Neural progenitor cell (in vitro differentiated cells): ENCODE measurements at regions not wholly inside any gene's neighbourhood (a gene's known extent, or its start where the extent isn't known, plus 50 kb on each side); places are given as distances from the start of the nearest gene placed in this dataset.

Experiments used
- DNase-seq: peaks from one replicate; pipeline ENCODE4 v3.0.0-alpha.2; 2016; ENCODE audit warnings: low spot score
- H2AFZ ChIP-seq: fragments of 200-600 bp; sonication (generic); replicated peaks from 2 replicates; pipeline ENCODE4 v1.6.1; 2016; ENCODE audit warnings: antibody characterized with exemption
- H3F3A ChIP-seq: fragments of 200-600 bp; sonication (generic); 2 replicates; pipeline ENCODE4 v1.6.1; 2016; ENCODE audit warnings: antibody characterized with exemption, low read depth
- H3K27ac ChIP-seq: fragments of 200-600 bp; sonication (generic); 2 replicates; pipeline ENCODE4 v1.5.1; 2016; ENCODE audit warnings: mild to moderate bottlenecking
- H3K27me3 ChIP-seq: fragments of 200-600 bp; sonication (generic); 2 replicates; pipeline ENCODE4 v1.6.1; 2016; ENCODE audit warnings: mild to moderate bottlenecking, moderate library complexity
- H3K36me3 ChIP-seq: fragments of 200-600 bp; sonication (generic); 2 replicates; pipeline ENCODE4 v1.5.1; 2016
- H3K4me1 ChIP-seq: fragments of 200-600 bp; sonication (generic); 2 replicates; pipeline ENCODE4 v1.6.1; 2016; ENCODE audit warnings: mixed run types
- H3K4me2 ChIP-seq: fragments of 200-600 bp; sonication (generic); 2 replicates; pipeline ENCODE4 v1.6.1; 2016
- H3K4me3 ChIP-seq: fragments of 200-600 bp; sonication (generic); 2 replicates; pipeline ENCODE4 v1.5.1; 2016
- H3K79me2 ChIP-seq: fragments of 200-600 bp; sonication (generic); 2 replicates; pipeline ENCODE4 v1.6.1; 2016; ENCODE audit warnings: low read depth
- H3K9ac ChIP-seq: fragments of 200-600 bp; sonication (generic); 2 replicates; pipeline ENCODE4 v1.6.1; 2016
- H3K9me3 ChIP-seq: fragments of 200-600 bp; sonication (generic); 2 replicates; pipeline ENCODE4 v1.5.1; 2016; ENCODE audit warnings: low read depth
- H4K20me1 ChIP-seq: fragments of 200-600 bp; sonication (generic); 2 replicates; pipeline ENCODE4 v1.6.1; 2016; ENCODE audit warnings: low read depth
- H3K27ac Mint-ChIP-seq: 3 replicates; pipeline ENCODE4 v1.8.0; 2021; ENCODE audit warnings: mixed read lengths
- H3K27me3 Mint-ChIP-seq: 2 replicates; pipeline ENCODE4 v1.8.0; 2022; ENCODE audit warnings: low read depth, mild to moderate bottlenecking, inconsistent platforms, moderate library complexity, mixed read lengths; ENCODE audit not compliant: insufficient read depth
- H3K36me3 Mint-ChIP-seq: 3 replicates; pipeline ENCODE4 v1.8.0; 2021; ENCODE audit warnings: mixed read lengths
- H3K4me1 Mint-ChIP-seq: 3 replicates; pipeline ENCODE4 v1.8.0; 2021; ENCODE audit warnings: mixed read lengths
- H3K4me3 Mint-ChIP-seq: 3 replicates; pipeline ENCODE4 v1.8.0; 2021; ENCODE audit warnings: mild to moderate bottlenecking, moderate library complexity, mixed read lengths
- H3K9me3 Mint-ChIP-seq: 3 replicates; pipeline ENCODE4 v1.8.0; 2020; ENCODE audit warnings: mixed read lengths
- EZH2 ChIP-seq: fragments of 200-600 bp; sonication (generic); IDR thresholded peaks from 2 replicates; pipeline ENCODE4 v1.6.1; 2017; ENCODE audit warnings: antibody characterized with exemption, mild to moderate bottlenecking, moderate library complexity
- EZH2phosphoT487 ChIP-seq: fragments of 200-600 bp; sonication (generic); IDR thresholded peaks from 2 replicates; pipeline ENCODE4 v1.6.1; 2017; ENCODE audit warnings: antibody characterized with exemption
- TF ChIP-seq, protein P1 (sequence below): fragments of 200-600 bp; sonication (generic); IDR thresholded peaks from 2 replicates; pipeline ENCODE4 v1.5.1; 2017; ENCODE audit warnings: antibody characterized with exemption, mild to moderate bottlenecking

GRCh38 chr15:97087006-97087741, 756.7 kb downstream of the NR2F2 start:
- Histone ChIP-seq H3K4me2 (no peak overlapping the region), H3K9me3 (no peaks in the 10 kb centered on the region), H3K9ac (no peak overlapping the region), H3K36me3 (no peaks in the 10 kb centered on the region), H3K4me3 (no peak overlapping the region), H3K4me1 (peaks cover 4% of the 10 kb centered on the region), H3F3A (no peaks in the 10 kb centered on the region), H3K27me3 (no peaks in the 10 kb centered on the region), H3K27ac (no peak overlapping the region), H2AFZ (no peak overlapping the region), H4K20me1 (no peaks in the 10 kb centered on the region), H3K79me2 (no peaks in the 10 kb centered on the region)
- peaks cover 2% of the 10 kb centered on the region for H3K27me3 Mint-ChIP-seq
- no peak overlapping the region for H3K4me3 Mint-ChIP-seq
- H3K4me1 Mint-ChIP-seq: peaks cover 41% of the 10 kb centered on the region
- H3K27ac Mint-ChIP-seq: no peak overlapping the region
- H3K9me3 Mint-ChIP-seq: no peaks in the 10 kb centered on the region
- no peaks in the 10 kb centered on the region for H3K36me3 Mint-ChIP-seq
- TF ChIP-seq, protein P1, sequence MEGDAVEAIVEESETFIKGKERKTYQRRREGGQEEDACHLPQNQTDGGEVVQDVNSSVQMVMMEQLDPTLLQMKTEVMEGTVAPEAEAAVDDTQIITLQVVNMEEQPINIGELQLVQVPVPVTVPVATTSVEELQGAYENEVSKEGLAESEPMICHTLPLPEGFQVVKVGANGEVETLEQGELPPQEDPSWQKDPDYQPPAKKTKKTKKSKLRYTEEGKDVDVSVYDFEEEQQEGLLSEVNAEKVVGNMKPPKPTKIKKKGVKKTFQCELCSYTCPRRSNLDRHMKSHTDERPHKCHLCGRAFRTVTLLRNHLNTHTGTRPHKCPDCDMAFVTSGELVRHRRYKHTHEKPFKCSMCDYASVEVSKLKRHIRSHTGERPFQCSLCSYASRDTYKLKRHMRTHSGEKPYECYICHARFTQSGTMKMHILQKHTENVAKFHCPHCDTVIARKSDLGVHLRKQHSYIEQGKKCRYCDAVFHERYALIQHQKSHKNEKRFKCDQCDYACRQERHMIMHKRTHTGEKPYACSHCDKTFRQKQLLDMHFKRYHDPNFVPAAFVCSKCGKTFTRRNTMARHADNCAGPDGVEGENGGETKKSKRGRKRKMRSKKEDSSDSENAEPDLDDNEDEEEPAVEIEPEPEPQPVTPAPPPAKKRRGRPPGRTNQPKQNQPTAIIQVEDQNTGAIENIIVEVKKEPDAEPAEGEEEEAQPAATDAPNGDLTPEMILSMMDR: no peak
- no peak for TF ChIP-seq EZH2
- no peak for TF ChIP-seq EZH2phosphoT487
- DNase-seq: no peak

GRCh38 chr15:97091093-97091492, 760.6 kb downstream of the NR2F2 start:
- Histone ChIP-seq H2AFZ (no peak overlapping the region), H3K4me1 (no peaks in the 10 kb centered on the region), H3K27me3 (no peaks in the 10 kb centered on the region), H3K27ac (no peak overlapping the region), H3K79me2 (no peaks in the 10 kb centered on the region), H3F3A (no peaks in the 10 kb centered on the region), H3K9me3 (no peaks in the 10 kb centered on the region), H3K4me2 (no peak overlapping the region), H3K9ac (no peak overlapping the region), H3K4me3 (no peak overlapping the region), H3K36me3 (no peaks in the 10 kb centered on the region), H4K20me1 (no peaks in the 10 kb centered on the region)
- no peaks in the 10 kb centered on the region for H3K36me3 Mint-ChIP-seq
- DNase-seq: no peak
- no peaks in the 10 kb centered on the region for H3K9me3 Mint-ChIP-seq
- no peak overlapping the region for H3K27ac Mint-ChIP-seq
- no peak overlapping the region for H3K4me3 Mint-ChIP-seq
- H3K4me1 Mint-ChIP-seq: peaks cover 5% of the 10 kb centered on the region
- H3K27me3 Mint-ChIP-seq: no peaks in the 10 kb centered on the region
- no peak for TF ChIP-seq EZH2
- no peak for TF ChIP-seq EZH2phosphoT487
- TF ChIP-seq, protein P1: no peak

GRCh38 chr15:97092656-97093055, 762.2 kb downstream of the NR2F2 start:
- Histone ChIP-seq H3K4me3 (no peak overlapping the region), H3F3A (no peaks in the 10 kb centered on the region), H2AFZ (no peak overlapping the region), H4K20me1 (no peaks in the 10 kb centered on the region), H3K27ac (no peak overlapping the region), H3K36me3 (no peaks in the 10 kb centered on the region), H3K79me2 (no peaks in the 10 kb centered on the region), H3K9ac (no peak overlapping the region), H3K27me3 (no peaks in the 10 kb centered on the region), H3K4me2 (no peak overlapping the region), H3K4me1 (no peaks in the 10 kb centered on the region), H3K9me3 (no peaks in the 10 kb centered on the region)
- no peak for TF ChIP-seq EZH2phosphoT487
- no peak for TF ChIP-seq EZH2
- TF ChIP-seq, protein P1: no peak
- Mint-ChIP-seq H3K4me1 (peaks cover 2% of the 10 kb centered on the region), H3K36me3 (no peaks in the 10 kb centered on the region), H3K9me3 (no peaks in the 10 kb centered on the region), H3K27ac (no peak overlapping the region), H3K4me3 (no peak overlapping the region), H3K27me3 (no peaks in the 10 kb centered on the region)
- no peak for DNase-seq
